ENCODE measurements at regions not wholly inside any gene's neighbourhood (a gene's known extent, or its start where the extent isn't known, plus 50 kb on each side); places are given as distances from the start of the nearest gene placed in this dataset.
A peak's percentile ranks its signal among the peaks of the same experiment; 100 is the strongest.

DNA sequence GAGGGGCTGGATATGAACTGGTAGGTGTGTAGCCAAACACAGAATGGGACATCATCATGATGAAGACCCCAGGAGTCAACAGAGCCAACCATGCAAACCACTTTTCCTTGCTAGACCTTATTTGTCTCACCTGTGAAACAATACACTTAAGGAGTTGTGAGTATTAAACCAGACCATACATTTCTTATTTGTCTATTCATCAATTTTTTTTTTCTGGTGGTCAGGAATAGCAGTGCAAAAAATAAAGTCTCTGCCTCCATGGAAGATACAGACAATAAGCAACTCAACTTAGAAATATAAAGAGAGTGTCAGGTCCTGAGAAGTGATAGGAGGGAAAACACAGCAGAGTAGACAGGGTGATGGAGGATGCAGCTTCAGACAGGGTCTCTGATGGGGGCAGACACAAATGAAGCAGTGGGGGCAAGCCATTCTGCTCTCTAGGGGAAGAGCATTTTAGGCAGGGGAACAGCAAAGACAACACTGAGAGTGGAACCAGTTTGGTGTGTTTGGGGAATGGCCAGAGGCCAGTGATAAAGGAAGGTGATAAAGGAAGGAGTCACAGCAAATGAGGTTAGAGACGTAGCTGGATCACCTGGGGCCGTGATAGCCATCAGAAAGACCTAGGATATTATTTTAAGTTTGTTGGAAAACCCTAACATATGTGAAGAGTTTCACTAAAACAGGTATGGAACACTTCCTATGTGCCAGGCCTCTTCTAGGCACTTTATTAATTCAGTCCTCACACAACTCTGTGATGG is 256.2 kb downstream of the MAN2A1 start:
- H3K27me3 ChIP-seq (replicated peaks; ENCODE audit: control insufficient read depth, insufficient read depth, low read length) = peaks cover 17% of the 10 kb centered on the region
- no peaks in the 10 kb centered on the region for H3K4me1 ChIP-seq (ENCODE audit: control insufficient read depth, insufficient read depth, low read length)
- H3K36me3 ChIP-seq (ENCODE audit: control insufficient read depth, insufficient read depth, low read length, severe bottlenecking) = no peaks in the 10 kb centered on the region
- no peaks in the 10 kb centered on the region for H3K9me3 ChIP-seq (ENCODE audit: control insufficient read depth, low read length)
- H3K9ac ChIP-seq (ENCODE audit: low read length) = no peak overlapping the region
- no peak for DNase-seq (ENCODE audit: low read depth)
- H3K4me3 ChIP-seq (ENCODE audit: low read length) = no peak overlapping the region

- Histone ChIP-seq H3K36me3 (ENCODE audit: control insufficient read depth, insufficient read depth, low read length, severe bottlenecking) (no peaks in the 10 kb centered on the region), H3K27me3 (replicated peaks; ENCODE audit: control insufficient read depth, insufficient read depth, low read length) (peaks cover 17% of the 10 kb centered on the region), H3K4me1 (ENCODE audit: control insufficient read depth, insufficient read depth, low read length) (no peaks in the 10 kb centered on the region), H3K4me3 (ENCODE audit: low read length) (no peak overlapping the region), H3K9me3 (ENCODE audit: control insufficient read depth, low read length) (no peaks in the 10 kb centered on the region), H3K9ac (ENCODE audit: low read length) (no peak overlapping the region)
- DNase-seq (ENCODE audit: low read depth) = no peak
Measured at GRCh38 chr5:109946610-109947009, 256.9 kb downstream of the MAN2A1 start.

- peaks cover 6% of the 10 kb centered on the region for H3K4me1 ChIP-seq (ENCODE audit: control insufficient read depth, insufficient read depth, low read length)
- DNase-seq (ENCODE audit: low read depth) = no peak
Measured at GRCh38 chr5:109947667-109948066, 257.9 kb downstream of the MAN2A1 start.

GRCh38 chr5:109950634-109951033 is 260.9 kb downstream of the MAN2A1 start:
- no peak overlapping the region for H3K4me3 ChIP-seq (ENCODE audit: low read length)
- no peaks in the 10 kb centered on the region for H3K9me3 ChIP-seq (ENCODE audit: control insufficient read depth, low read length)
- no peaks in the 10 kb centered on the region for H3K36me3 ChIP-seq (ENCODE audit: control insufficient read depth, insufficient read depth, low read length, severe bottlenecking)
- no peak for DNase-seq (ENCODE audit: low read depth)
- H3K27me3 ChIP-seq (replicated peaks; ENCODE audit: control insufficient read depth, insufficient read depth, low read length) = peaks cover 3% of the 10 kb centered on the region
- H3K9ac ChIP-seq (ENCODE audit: low read length) = no peak overlapping the region
- H3K4me1 ChIP-seq (ENCODE audit: control insufficient read depth, insufficient read depth, low read length) = peaks cover 8% of the 10 kb centered on the region

More at GRCh38 chr5:109947667-109948066, 257.9 kb downstream of the MAN2A1 start:
- Histone ChIP-seq H3K9me3 (ENCODE audit: control insufficient read depth, low read length) (no peaks in the 10 kb centered on the region), H3K4me3 (ENCODE audit: low read length) (no peak overlapping the region), H3K9ac (ENCODE audit: low read length) (no peak overlapping the region), H3K36me3 (ENCODE audit: control insufficient read depth, insufficient read depth, low read length, severe bottlenecking) (no peaks in the 10 kb centered on the region), H3K27me3 (replicated peaks; ENCODE audit: control insufficient read depth, insufficient read depth, low read length) (peaks cover 12% of the 10 kb centered on the region)

- Histone ChIP-seq H3K9ac (ENCODE audit: low read length) (no peak overlapping the region), H3K9me3 (ENCODE audit: control insufficient read depth, low read length) (no peaks in the 10 kb centered on the region), H3K4me1 (ENCODE audit: control insufficient read depth, insufficient read depth, low read length) (peaks cover 8% of the 10 kb centered on the region), H3K36me3 (ENCODE audit: control insufficient read depth, insufficient read depth, low read length, severe bottlenecking) (no peaks in the 10 kb centered on the region), H3K27me3 (replicated peaks; ENCODE audit: control insufficient read depth, insufficient read depth, low read length) (no peaks in the 10 kb centered on the region), H3K4me3 (ENCODE audit: low read length) (no peak overlapping the region)
- no peak for DNase-seq (ENCODE audit: low read depth)
Measured at GRCh38 chr5:109951348-109951747, 261.6 kb downstream of the MAN2A1 start.

DNA sequence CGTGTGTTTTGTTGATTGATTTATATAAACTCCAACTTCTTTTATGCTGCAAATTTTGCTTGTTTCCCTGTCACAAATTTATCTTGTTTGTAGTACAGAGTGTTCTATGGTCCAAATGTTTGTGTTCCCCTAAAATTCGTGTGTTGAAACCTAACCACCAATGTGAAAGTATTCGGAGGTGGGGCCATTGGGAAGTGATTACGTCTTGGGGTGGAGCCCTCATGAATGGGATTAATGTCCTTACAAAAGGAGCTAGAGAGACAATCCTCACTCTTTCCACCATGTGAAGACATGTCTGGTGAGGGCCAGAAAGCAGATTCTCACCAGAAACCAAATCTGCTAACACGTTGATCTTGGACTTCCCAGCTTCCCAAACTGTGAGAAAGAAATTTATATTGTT is 262.0 kb downstream of the MAN2A1 start:
- no peaks in the 10 kb centered on the region for H3K27me3 ChIP-seq (replicated peaks; ENCODE audit: control insufficient read depth, insufficient read depth, low read length)
- no peak for DNase-seq (ENCODE audit: low read depth)
- peaks cover 8% of the 10 kb centered on the region for H3K4me1 ChIP-seq (ENCODE audit: control insufficient read depth, insufficient read depth, low read length)
- no peaks in the 10 kb centered on the region for H3K36me3 ChIP-seq (ENCODE audit: control insufficient read depth, insufficient read depth, low read length, severe bottlenecking)
- no peaks in the 10 kb centered on the region for H3K9me3 ChIP-seq (ENCODE audit: control insufficient read depth, low read length)
- no peak overlapping the region for H3K4me3 ChIP-seq (ENCODE audit: low read length)
- no peak overlapping the region for H3K9ac ChIP-seq (ENCODE audit: low read length)

- DNase-seq (ENCODE audit: low read depth) = no peak
- H3K9ac ChIP-seq (ENCODE audit: low read length) = no peak overlapping the region
- no peak overlapping the region for H3K4me3 ChIP-seq (ENCODE audit: low read length)
- H3K9me3 ChIP-seq (ENCODE audit: control insufficient read depth, low read length) = no peaks in the 10 kb centered on the region
- no peaks in the 10 kb centered on the region for H3K36me3 ChIP-seq (ENCODE audit: control insufficient read depth, insufficient read depth, low read length, severe bottlenecking)
- H3K4me1 ChIP-seq (ENCODE audit: control insufficient read depth, insufficient read depth, low read length) = peaks cover 8% of the 10 kb centered on the region
- no peaks in the 10 kb centered on the region for H3K27me3 ChIP-seq (replicated peaks; ENCODE audit: control insufficient read depth, insufficient read depth, low read length)
Measured at GRCh38 chr5:109953761-109954160, 264.0 kb downstream of the MAN2A1 start.

DNA sequence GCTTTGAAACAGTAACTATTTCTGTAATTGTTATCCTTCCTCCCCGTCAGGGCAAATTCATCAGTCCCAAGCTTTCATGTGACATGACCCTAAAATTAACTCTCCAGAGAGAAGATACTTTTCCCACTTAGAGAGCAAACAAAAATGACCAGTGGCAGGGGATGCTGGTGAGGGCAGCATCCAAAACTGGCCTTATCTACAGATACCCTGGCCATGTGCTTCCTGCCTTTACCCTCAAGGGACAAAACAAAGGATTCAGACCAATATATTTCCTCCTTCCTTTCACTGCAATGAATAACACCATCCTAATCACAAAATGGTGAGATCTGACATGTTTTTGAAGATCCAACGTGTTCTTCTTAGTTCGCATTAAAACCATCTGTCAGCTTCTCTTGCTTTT is 267.2 kb downstream of the MAN2A1 start:
- Histone ChIP-seq H3K4me1 (ENCODE audit: control insufficient read depth, insufficient read depth, low read length) (peaks cover 8% of the 10 kb centered on the region), H3K9me3 (ENCODE audit: control insufficient read depth, low read length) (no peaks in the 10 kb centered on the region), H3K9ac (ENCODE audit: low read length) (no peak overlapping the region), H3K27me3 (replicated peaks; ENCODE audit: control insufficient read depth, insufficient read depth, low read length) (no peaks in the 10 kb centered on the region), H3K36me3 (ENCODE audit: control insufficient read depth, insufficient read depth, low read length, severe bottlenecking) (no peaks in the 10 kb centered on the region), H3K4me3 (ENCODE audit: low read length) (no peak overlapping the region)
- no peak for DNase-seq (ENCODE audit: low read depth)

DNA sequence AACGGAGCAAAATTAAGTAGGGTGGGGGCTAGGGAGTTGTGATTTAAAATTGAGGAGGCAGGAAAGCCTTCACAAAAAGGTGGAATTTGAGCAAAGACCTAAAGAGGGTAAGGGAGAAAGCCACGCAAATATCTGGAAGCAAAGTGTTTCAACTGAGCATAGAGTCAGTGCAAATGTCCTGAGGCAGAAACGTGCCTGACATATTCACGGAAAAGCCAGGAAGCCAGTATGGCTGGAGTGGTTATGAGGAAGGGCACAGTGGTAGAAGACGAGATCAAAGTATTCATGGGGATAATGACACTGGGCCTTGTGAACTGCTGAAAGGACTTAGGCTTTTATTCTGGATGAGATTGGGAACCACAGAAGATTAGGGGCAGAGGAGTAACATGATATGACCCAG is 268.4 kb downstream of the MAN2A1 start:
- Histone ChIP-seq H3K4me1 (ENCODE audit: control insufficient read depth, insufficient read depth, low read length) (no peaks in the 10 kb centered on the region), H3K4me3 (ENCODE audit: low read length) (no peak overlapping the region), H3K9ac (ENCODE audit: low read length) (no peak overlapping the region), H3K36me3 (ENCODE audit: control insufficient read depth, insufficient read depth, low read length, severe bottlenecking) (no peaks in the 10 kb centered on the region), H3K9me3 (ENCODE audit: control insufficient read depth, low read length) (no peaks in the 10 kb centered on the region), H3K27me3 (replicated peaks; ENCODE audit: control insufficient read depth, insufficient read depth, low read length) (no peaks in the 10 kb centered on the region)
- no peak for DNase-seq (ENCODE audit: low read depth)

GRCh38 chr5:109959652-109960051 is 269.9 kb downstream of the MAN2A1 start:
- no peak for DNase-seq (ENCODE audit: low read depth)
- Histone ChIP-seq H3K27me3 (replicated peaks; ENCODE audit: control insufficient read depth, insufficient read depth, low read length) (no peaks in the 10 kb centered on the region), H3K9ac (ENCODE audit: low read length) (no peak overlapping the region), H3K4me3 (ENCODE audit: low read length) (no peak overlapping the region), H3K4me1 (ENCODE audit: control insufficient read depth, insufficient read depth, low read length) (no peaks in the 10 kb centered on the region), H3K9me3 (ENCODE audit: control insufficient read depth, low read length) (no peaks in the 10 kb centered on the region), H3K36me3 (ENCODE audit: control insufficient read depth, insufficient read depth, low read length, severe bottlenecking) (no peaks in the 10 kb centered on the region)

GRCh38 chr5:109961751-109962150 is 272.0 kb downstream of the MAN2A1 start:
- H3K4me1 ChIP-seq (ENCODE audit: control insufficient read depth, insufficient read depth, low read length) = no peaks in the 10 kb centered on the region
- DNase-seq (ENCODE audit: low read depth) = peak; percentile 42
- no peaks in the 10 kb centered on the region for H3K9me3 ChIP-seq (ENCODE audit: control insufficient read depth, low read length)
- no peaks in the 10 kb centered on the region for H3K27me3 ChIP-seq (replicated peaks; ENCODE audit: control insufficient read depth, insufficient read depth, low read length)
- no peak overlapping the region for H3K9ac ChIP-seq (ENCODE audit: low read length)
- H3K4me3 ChIP-seq (ENCODE audit: low read length) = no peak overlapping the region
- no peaks in the 10 kb centered on the region for H3K36me3 ChIP-seq (ENCODE audit: control insufficient read depth, insufficient read depth, low read length, severe bottlenecking)
